ENCODE measurements at regions not wholly inside any gene's neighbourhood (a gene's known extent, or its start where the extent isn't known, plus 50 kb on each side); places are given as distances from the start of the nearest gene placed in this dataset.

- TF ChIP-seq SUZ12 (IDR thresholded peaks at IDR 0.05; ENCODE audit: low read length) (no peak), BCL11A (IDR thresholded peaks at IDR 0.05; ENCODE audit: low read depth in 2 of 2, low read length in 2 of 2) (no peak)
These were observed 706.5 kb downstream of the KCNJ2 start (continued) for GRCh38 chr17:70875729-70876310.
